Stimulated activated CD8-positive, alpha-beta memory T cell treated with anti-CD3 and anti-CD28 coated beads, Interleukin-15, amount 100 ng/mL, for 48 hours (primary cell): ENCODE measurements at regions not wholly inside any gene's neighbourhood (a gene's known extent, or its start where the extent isn't known, plus 50 kb on each side); places are given as distances from the start of the nearest gene placed in this dataset.

ENCODE experiments used
- DNase-seq, 2 donors: peaks; one replicate each; pipeline ENCODE4 v3.0.0-alpha.2; 2020; ENCODE audit warnings: low read depth in 2 of 2

- DNase-seq, result no peak
Measured at GRCh38 chr1:79323239-79324025, 316.9 kb upstream of the ADGRL4 start.

GRCh38 chr1:79322511-79323027, 316.0 kb upstream of the ADGRL4 start:
- no peak for DNase-seq

- no peak for DNase-seq
Measured at GRCh38 chr1:79312438-79312837, 305.9 kb upstream of the ADGRL4 start.

DNA sequence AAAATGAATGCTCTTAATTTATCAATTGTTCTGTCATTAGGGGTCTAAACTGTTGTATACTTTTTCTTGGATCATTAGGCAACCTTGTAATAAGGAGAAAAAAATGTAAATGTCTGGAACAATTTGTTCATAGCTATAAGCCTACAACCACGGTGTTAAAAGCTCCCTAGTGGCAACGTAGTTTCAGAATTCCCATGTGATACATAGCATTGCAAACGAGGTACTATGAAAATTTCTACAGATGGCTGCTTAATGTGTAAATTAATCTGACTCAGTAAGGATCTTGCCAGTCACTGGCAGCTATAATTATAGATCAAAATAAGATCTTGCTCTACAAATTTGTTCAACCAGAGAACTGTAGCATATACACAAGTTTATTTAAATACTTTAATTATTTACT, 304.1 kb upstream of the ADGRL4 start:
- no peak for DNase-seq

DNA sequence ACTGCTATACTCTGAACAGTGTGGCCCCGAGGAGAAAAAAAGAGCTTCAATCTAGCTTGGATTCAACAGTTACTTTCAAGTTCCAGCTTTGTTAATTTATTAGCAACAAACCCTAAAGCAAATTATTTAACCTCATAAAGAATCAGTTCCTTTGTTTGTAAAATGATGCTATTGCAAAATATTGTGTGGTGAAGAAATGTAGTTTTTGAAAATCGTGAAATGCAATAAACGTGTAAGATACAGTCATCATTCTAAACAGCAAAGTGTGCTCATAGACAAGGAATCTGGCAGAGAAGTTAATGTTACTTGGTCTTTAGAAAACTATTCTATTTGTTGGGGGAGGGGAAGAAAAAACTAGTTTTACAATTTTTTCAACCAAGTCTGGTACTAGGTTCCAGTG, 297.6 kb upstream of the ADGRL4 start:
- no peak for DNase-seq

DNA sequence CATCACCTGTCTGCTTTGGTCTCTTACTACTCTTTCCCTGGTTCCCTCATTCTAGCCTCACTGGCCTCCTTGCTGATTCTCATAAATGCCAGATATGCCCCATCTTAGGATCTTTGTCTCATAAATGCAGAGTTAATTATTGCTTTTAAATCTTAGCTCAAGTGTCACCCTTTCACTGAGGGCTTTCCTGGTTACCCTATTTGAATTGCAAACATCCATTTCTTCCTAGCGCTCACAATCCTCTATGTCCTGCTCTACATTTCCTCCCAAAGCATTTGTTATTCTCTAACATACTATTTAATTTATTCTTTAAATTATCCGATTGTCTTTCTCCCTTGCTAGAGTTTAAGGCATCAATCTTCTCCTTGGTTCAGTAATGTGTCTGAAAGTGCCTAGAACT, 296.5 kb upstream of the ADGRL4 start:
- no peak for DNase-seq

DNA sequence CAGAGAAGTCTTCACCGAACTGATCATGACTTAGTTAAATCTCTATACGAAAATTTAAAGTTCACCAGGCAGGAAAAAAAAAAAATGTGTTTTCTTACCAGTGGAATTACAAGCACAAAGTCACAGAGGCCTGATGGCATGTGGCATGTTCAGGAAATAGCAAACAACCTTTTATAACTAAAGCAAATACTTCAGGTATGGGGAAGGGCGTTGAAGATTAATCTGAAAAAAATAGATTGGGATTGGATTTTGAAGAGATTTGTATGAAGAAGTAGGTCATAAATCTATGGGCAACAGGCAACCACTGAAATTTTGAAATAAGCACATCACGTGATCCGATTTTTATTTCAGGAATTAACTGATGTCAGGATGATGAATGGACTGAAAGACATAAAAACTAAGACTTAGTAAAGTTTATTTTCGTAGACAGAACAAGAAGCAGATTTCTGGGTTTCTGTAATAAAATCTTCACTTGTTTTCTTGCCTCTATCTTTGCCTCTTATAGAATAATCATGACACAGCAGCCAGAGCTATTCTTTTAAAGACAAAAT, 295.9 kb upstream of the ADGRL4 start:
- DNase-seq, result no peak

GRCh38 chr1:79295967-79296366, 289.4 kb upstream of the ADGRL4 start:
- no peak for DNase-seq

DNA sequence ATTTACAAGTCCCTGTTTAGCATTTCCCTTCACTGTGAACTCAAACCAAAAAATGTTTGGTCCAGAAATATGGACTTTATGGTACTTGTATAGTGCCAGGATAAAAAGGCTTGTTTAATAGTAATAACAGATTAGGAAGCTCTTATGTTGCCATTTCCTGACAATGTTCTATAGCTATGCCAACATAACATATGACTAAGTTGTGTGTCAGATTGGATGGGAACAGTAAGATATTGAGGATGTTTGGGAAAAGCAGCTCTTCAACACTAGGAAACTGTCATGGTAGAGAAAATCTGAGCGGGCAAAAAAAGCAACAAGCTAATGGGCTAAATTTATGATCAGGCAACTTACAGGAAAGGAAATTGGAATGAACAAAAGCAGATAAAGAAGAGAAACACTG, 287.1 kb upstream of the ADGRL4 start:
- DNase-seq, result no peak

- no peak for DNase-seq
Measured at GRCh38 chr1:79290927-79291474, 284.5 kb upstream of the ADGRL4 start.

DNA sequence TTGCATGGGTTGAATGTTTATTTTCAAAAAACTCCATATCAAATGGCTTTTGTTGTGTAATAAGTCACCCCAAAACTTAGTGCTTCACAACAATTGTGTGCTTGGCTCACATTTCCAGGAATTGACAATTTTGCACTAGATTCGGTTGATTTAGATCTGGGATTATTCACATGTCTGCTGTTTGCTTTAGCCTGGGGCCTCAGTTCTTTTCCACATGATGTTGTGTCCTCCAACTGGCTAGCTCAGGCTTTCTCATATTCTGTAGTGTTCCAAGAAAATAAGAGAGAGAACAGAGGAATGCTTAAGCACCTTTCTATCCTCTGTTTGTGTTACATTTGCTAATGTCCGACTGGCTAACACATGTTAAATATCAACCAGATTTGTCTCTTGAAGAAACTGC, 281.5 kb upstream of the ADGRL4 start:
- no peak for DNase-seq

DNA sequence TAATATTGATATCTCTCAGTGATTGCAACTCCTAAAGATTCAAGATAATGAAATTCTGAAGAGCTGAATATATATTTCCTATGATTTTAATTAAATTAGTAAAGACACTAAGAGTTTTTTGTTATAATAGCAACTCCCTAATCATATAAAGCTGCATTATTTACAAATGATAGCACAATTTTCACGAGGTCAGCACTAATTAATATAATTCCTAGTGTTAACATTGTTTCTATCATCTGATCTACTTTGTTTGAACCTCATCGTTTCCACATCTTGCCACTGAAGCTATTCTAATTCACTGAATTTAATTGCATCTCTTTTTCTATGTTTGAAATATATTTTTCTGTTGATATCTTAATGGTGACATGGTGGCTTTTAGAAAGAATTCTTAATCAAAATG, 279.1 kb upstream of the ADGRL4 start:
- no peak for DNase-seq

DNA sequence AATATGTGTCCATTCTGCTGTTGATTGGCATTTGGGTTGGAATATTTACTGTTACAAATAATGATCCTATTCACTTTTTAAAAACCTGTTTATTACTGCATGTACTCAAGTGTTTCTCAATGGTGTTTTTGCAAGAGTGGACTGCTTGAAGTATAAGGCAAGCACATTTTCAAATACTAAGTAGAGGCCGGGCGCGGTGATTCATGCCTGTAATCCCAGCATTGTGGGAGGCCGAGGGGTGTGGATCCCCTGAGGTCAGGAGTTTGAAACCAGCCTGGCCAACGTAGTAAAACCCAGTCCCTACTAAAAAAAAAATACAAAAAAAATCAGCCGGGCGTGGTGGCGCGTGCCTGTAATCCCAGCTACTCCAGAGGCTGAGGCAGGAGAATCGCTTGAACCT, 276.9 kb upstream of the ADGRL4 start:
- no peak for DNase-seq

GRCh38 chr1:79281442-79281841, 274.9 kb upstream of the ADGRL4 start:
- DNase-seq, result no peak

DNA sequence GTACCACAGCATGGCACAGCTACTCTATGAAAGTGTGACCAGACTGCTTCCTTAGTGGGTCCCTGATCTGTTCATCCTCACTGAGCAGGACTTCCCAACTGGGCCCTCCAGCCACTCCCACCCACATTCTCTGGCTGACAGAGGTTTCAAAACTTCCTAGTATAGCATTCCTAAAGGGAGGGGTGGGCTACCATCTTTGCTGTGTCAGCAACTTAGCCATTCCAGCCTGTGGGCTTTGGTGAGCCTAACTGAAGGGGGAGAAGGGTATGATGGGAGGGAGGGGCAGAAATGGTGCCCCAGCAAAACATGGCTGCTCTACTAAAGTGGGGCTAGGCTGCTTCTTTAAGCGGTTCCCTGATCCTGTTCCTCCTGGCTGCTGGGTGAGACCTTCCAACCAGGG, 265.2 kb upstream of the ADGRL4 start:
- DNase-seq, result no peak

GRCh38 chr1:79264975-79265818, 258.7 kb upstream of the ADGRL4 start:
- no peak for DNase-seq

DNA sequence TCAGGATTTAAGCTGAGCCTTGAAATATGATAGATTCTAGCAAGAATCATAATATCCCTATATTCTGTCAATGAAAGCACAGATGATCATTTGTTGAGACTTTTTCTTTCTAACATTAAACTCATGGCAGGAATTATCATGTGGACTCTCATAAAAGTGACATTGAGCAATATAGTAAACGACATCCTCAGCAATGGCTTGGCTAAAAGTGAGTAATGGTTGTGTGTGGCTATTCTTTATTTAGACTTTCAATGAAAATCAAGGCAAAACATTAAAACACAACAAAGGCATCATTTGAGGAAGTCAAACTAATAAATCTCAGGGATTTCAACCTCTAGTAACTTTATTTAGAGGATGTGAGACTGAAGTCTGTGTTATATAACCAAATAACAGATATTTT, 257.8 kb upstream of the ADGRL4 start:
- DNase-seq, result no peak

DNA sequence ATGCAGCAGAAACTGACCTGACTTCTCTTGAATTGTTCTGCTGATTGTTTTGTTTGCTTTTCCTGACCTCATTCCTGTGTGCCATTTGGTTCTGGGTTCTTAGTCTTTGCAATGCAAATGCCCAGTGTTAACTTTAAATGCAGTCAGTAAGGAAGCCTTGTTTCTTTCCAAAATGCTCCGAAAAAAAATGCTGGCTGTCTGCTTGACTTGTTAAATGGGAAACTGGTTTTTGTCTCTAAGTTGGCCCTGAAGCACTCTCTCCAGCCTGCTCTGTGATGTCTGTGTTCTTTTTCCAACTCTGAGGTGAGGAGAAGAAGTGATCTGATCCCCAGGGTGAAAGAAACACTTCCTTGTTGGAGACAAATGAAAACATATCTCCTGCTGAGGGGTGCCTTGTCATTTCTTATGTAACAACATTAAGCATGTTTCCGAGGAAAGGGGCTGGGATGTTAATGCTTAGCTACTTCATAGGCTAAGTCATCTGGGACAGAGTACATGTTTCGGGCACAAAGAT, 256.3 kb upstream of the ADGRL4 start:
- no peak for DNase-seq

DNA sequence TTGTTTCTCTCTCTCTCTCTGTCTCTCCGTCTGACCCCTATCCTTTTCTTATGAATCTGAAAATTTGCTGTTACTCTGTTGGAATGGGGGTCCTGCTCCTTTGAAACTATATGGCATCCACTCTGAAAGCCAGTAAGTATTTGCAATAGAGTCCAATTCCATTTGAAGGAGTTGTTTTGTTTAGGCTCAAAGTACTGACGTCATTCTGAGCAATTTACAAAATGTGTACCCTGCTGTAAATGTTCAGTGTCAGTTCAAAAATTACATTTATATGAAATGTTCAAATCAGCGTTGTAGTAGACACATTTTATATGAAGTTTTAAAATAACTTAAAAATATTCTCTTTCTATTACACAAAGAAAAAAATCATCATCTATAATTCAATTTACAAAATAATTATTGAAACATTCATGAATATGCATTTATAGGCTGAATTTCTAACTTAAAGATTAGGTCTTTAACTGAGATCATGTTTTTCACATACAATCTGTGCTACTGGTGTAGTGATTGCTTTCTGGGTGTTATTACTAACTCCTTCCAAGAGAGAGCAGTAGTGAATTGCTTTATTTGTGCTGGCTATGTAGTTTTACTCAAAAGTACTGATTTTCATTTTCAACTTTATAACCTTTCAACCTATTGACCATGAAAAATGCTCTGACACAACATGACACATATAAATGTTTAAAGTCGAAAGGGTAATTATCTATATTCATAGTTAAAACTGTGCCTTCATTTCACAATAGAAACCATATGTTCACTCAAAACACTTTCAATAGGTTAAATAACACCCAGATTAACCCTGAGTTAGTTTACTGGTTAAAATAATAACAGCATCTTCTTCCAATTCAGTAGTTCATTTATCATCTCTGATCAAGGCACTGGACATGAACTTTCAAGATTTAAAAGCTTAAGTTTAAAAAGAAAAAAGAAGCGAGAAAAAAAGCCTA, 253.1 kb upstream of the ADGRL4 start:
- no peak for DNase-seq

- DNase-seq, result no peak
Measured at GRCh38 chr1:79255421-79255820, 248.9 kb upstream of the ADGRL4 start.

- no peak for DNase-seq
Measured at GRCh38 chr1:79252598-79252997, 246.1 kb upstream of the ADGRL4 start.
